GM12874 (cell line): ENCODE measurements at regions not wholly inside any gene's neighbourhood (a gene's known extent, or its start where the extent isn't known, plus 50 kb on each side); places are given as distances from the start of the nearest gene placed in this dataset.

Experiments used
- TF ChIP-seq, protein P1 (sequence below): IDR thresholded peaks from 2 replicates; pipeline ENCODE4 v1.5.1; 2011; ENCODE audit warnings: low read depth, mild to moderate bottlenecking, control low read depth, low read length, moderate library complexity; ENCODE audit not compliant: insufficient read depth

GRCh38 chr3:78279091-78279490 lies 1239.2 kb downstream of the ROBO2 start:
- TF ChIP-seq, protein P1, sequence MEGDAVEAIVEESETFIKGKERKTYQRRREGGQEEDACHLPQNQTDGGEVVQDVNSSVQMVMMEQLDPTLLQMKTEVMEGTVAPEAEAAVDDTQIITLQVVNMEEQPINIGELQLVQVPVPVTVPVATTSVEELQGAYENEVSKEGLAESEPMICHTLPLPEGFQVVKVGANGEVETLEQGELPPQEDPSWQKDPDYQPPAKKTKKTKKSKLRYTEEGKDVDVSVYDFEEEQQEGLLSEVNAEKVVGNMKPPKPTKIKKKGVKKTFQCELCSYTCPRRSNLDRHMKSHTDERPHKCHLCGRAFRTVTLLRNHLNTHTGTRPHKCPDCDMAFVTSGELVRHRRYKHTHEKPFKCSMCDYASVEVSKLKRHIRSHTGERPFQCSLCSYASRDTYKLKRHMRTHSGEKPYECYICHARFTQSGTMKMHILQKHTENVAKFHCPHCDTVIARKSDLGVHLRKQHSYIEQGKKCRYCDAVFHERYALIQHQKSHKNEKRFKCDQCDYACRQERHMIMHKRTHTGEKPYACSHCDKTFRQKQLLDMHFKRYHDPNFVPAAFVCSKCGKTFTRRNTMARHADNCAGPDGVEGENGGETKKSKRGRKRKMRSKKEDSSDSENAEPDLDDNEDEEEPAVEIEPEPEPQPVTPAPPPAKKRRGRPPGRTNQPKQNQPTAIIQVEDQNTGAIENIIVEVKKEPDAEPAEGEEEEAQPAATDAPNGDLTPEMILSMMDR = no peak

DNA sequence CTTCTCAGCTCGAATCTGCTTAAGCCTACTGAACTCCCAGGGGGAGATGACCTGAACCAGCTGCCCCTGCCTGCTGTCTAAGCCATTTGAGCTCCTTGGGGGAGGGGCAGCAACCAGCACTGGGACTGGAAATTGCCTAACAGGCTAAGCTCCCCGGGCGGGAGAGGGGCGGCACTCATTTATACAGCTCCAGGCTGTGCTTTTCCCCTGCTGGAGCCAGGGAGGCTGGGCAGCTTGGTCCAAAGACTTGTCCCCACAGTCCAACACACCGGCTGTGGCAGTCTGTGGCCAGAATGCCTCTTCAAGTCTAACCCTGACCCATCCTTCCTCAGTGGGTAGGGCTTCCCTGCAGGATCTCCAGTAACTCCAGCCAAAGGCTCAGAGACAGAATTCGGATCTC lies 1241.5 kb downstream of the ROBO2 start:
- TF ChIP-seq, protein P1 = no peak

DNA sequence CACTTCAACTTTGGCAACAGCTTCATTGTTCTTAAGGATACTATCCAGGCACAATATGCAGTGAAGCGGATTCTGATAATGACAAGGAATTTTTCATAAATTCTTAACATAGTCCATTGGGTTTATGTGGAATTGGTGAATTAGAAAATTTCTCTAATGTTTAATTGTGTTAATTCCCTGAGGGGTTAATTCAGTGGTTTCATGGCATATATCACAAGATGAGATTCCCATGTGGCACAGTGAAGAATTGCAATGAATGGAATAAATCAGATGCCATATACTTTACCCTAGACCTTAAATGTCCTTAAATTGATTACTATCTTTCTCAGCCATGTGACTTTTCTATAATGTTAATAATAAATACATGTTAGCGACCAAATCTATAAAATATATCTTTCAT lies 1244.1 kb downstream of the ROBO2 start:
- TF ChIP-seq, protein P1 = no peak

DNA sequence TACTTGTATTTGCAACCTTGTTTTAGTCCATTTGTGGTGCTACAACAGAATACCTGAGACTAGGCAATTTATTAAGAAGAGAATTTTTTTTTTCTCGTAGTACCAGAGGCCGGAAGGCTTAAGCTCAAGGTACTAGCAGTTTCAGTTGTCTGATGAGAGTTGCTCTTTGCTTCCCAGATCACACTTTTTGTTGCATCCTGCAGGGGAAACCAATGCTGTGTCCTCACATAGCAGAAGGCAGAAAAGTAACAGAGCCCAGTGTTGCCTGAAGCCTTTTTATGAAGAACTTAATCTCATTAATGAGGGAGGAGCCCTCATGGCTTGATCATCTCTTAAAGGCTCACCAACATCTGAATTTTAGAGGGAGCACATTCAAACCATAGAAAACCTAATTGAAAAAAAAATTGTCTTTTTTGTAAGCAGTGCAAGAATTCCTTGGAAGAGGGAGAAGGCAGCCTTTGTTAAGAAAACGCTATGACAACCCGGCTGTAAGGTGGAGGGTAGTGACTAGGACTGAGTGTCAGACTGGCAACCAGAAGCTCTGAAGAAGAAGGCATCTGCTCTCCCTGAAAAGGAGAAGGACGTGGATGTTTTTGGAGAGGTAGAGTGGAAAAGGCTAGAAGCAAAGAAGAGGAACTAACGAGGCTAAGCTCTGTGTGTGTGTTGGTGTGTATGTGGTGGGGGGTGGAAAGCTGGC lies 1245.3 kb downstream of the ROBO2 start:
- TF ChIP-seq, protein P1 = no peak

DNA sequence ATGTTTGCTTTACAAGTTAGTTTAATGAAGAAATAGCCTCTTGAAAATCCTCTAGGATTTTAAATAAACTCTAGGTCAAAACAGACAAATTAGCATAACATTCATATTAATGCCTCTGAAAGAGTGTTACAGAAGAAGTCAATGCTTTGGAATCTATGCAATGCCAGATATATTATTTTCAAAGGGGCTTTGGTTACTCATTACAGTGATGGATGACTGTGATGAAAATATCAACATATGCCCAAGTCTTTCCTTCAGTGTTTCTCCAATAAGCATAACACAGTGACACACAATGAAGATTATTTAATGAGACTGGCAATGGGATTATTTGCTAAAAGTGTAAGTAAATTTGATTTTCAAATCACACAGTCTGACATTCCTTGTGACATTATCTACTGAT lies 1247.2 kb downstream of the ROBO2 start:
- TF ChIP-seq, protein P1 = no peak

DNA sequence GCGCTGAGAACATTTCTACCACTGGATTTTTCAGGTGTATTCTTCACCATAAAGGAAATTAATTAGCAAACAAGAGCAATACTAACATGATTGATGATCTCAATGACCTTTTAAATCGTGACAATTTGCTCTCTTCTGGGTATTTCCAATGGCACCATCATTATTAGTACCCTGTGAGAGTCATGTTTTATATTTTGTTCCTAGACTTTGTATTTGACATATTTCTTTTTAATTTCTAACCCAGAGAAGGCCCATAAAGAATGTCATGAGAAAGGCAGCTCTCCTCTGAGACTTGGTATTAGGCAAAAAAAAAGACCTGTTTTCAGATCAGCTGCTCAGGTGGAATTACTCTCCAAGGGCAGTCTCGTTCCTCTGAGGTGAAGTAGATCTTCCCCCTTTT lies 1253.4 kb downstream of the ROBO2 start:
- TF ChIP-seq, protein P1 = no peak

DNA sequence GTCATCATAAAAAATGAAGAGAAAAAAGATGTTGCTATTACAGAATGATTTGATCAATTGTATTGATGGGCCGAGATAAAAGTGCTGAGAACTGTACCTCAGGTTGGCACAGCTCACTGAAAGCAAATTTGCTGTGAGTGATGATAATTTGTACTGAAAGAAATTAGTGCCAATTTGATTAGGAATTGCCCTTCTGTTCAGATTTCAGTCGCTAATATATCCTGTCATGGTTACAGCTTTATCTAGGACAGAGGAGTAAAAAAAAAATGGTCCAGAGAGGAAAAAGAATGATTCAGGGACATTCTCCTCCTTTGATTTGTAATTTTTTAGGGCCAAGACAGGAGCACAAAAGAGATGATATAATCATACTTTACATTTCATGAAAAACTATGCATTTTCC lies 1264.2 kb downstream of the ROBO2 start:
- TF ChIP-seq, protein P1 = no peak

DNA sequence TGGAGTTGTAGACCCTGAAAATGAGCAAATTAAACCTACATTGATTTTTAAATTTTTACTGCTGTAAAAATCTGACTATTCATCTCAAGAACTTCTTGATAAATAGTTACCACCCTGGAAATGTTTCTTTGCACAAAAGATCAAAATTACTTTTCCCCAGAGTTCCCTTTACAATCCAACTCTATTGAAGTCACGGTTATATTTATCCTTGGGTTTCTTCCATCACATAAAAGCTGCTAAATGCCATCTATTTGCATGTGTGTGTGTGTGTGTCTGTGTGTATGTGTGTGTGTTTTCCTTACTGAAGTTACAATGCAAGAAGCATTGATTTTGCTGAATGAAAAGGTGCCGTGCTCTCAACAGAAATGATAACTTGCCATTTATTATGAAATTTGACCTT lies 1273.0 kb downstream of the ROBO2 start:
- TF ChIP-seq, protein P1 = no peak
